AG10803 (cell line): ENCODE measurements at regions not wholly inside any gene's neighbourhood (a gene's known extent, or its start where the extent isn't known, plus 50 kb on each side); places are given as distances from the start of the nearest gene placed in this dataset.

Experiments
- DNase-seq: peaks from one replicate; pipeline ENCODE4 v3.0.0; 2010; ENCODE audit warnings: low read depth
- H3K4me3 ChIP-seq: 2 replicates; pipeline ENCODE4 v1.5.1; 2011; ENCODE audit warnings: mild to moderate bottlenecking, low read length, control low read depth
- CTCF ChIP-seq: conservative IDR thresholded peaks from 2 replicates; pipeline ENCODE4 v1.5.1; 2011; ENCODE audit warnings: mild to moderate bottlenecking, low read length, control low read depth, inconsistent platforms

GRCh38 chr19:30274987-30275386, 97.2 kb upstream of the ZNF536 start:
- TF ChIP-seq CTCF: no peak
- DNase-seq: no peak
- no peak overlapping the region for H3K4me3 ChIP-seq

- DNase-seq: no peak
- H3K4me3 ChIP-seq: no peak overlapping the region
- TF ChIP-seq CTCF: no peak
These were observed 95.9 kb upstream of the ZNF536 start for GRCh38 chr19:30276011-30276882.

- no peak for TF ChIP-seq CTCF
- H3K4me3 ChIP-seq: no peak overlapping the region
- no peak for DNase-seq
These were observed 95.3 kb upstream of the ZNF536 start for GRCh38 chr19:30276883-30277280.

GRCh38 chr19:30277941-30278881, 94.0 kb upstream of the ZNF536 start:
- no peak for TF ChIP-seq CTCF
- no peak for DNase-seq
- H3K4me3 ChIP-seq: no peak overlapping the region

- TF ChIP-seq CTCF: no peak
- H3K4me3 ChIP-seq: no peak overlapping the region
- no peak for DNase-seq
These were observed 93.3 kb upstream of the ZNF536 start for GRCh38 chr19:30278882-30279254.

- no peak for TF ChIP-seq CTCF
- no peak overlapping the region for H3K4me3 ChIP-seq
- no peak for DNase-seq
These were observed 92.2 kb upstream of the ZNF536 start for GRCh38 chr19:30280018-30280417.
